ENCODE measurements at regions not wholly inside any gene's neighbourhood (a gene's known extent, or its start where the extent isn't known, plus 50 kb on each side); places are given as distances from the start of the nearest gene placed in this dataset.

DNA sequence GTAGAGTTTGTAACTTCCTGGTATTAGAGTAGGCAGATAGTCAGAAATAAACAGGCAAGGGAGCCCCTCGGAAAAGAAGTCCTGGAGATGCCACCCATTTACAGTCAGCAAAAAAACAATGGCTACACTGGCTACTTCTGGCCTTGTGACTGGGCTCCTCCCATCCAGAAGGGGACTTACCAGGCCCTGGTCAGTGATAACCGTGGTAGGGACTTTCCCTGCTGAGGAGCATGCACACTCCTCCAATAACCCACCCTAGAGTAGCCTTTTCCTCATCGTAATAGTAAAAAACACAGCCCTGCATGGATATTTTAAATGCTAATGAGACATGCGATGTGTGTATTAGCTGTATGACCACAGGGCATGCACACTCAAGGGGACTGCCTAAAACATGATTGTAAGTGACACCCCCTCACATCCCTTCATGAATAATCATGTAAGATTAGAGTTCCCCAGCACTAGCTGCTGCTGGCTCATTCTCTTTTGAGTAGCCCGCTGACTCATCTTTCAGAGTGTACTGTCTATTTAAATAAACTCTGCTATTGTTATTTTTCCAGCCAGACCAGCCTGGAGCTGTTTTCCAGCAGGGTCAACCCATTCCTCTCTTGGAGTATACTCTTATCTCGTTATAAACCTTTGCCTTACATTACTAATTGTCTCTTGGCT lies 413.8 kb upstream of the TMTC1 start:
- TF ChIP-seq, protein P1, sequence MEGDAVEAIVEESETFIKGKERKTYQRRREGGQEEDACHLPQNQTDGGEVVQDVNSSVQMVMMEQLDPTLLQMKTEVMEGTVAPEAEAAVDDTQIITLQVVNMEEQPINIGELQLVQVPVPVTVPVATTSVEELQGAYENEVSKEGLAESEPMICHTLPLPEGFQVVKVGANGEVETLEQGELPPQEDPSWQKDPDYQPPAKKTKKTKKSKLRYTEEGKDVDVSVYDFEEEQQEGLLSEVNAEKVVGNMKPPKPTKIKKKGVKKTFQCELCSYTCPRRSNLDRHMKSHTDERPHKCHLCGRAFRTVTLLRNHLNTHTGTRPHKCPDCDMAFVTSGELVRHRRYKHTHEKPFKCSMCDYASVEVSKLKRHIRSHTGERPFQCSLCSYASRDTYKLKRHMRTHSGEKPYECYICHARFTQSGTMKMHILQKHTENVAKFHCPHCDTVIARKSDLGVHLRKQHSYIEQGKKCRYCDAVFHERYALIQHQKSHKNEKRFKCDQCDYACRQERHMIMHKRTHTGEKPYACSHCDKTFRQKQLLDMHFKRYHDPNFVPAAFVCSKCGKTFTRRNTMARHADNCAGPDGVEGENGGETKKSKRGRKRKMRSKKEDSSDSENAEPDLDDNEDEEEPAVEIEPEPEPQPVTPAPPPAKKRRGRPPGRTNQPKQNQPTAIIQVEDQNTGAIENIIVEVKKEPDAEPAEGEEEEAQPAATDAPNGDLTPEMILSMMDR (IDR thresholded peaks at IDR 0.05; ENCODE audit: insufficient read depth, low read depth, low read length), result no peak
- TF ChIP-seq EZH2 (IDR thresholded peaks at IDR 0.05; ENCODE audit: insufficient read depth, low read length), result no peak
